ENCODE measurements at regions not wholly inside any gene's neighbourhood (a gene's known extent, or its start where the extent isn't known, plus 50 kb on each side); places are given as distances from the start of the nearest gene placed in this dataset.

DNA sequence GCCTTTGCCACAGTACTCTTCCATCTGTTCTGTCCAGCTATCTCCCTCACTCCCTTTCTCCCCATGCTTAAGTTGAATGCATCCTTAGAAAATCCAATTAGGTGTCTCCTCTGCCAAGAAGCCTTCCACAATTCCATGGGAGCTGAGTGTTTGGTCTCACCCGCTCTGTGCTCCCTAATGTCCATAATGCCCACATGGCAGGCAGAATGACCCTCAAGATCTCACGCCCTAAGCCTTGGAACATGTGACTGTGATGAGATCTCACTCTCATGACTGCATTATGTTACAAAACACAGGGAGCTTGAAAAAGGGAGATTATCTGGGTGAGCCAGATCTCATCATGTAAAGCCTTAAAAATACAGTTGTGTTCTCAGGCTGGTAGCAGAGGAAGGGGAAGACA is 229.4 kb downstream of the OMA1 start:
- no peak for DNase-seq (ENCODE audit: insufficient read length, low spot score)

DNA sequence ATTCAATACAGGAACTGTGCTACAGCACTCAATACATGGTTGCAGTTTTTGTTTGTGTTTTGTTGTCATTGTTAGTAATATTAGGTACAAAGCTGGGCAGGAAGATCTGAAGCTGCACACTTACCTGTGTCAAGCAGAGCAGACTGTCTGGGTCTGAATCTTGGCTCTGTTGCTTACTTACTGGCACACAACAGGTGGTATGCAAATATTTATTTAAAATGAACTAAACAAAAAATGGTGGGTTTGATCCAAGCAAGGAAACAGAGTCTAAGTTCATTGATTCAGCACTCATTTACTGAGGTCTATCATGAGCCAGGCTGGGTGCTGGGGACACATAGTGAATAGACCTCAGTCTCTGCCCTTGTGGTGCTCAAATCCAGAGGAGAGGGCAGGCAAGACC is 230.4 kb downstream of the OMA1 start:
- FAIRE-seq (no peak), DNase-seq (ENCODE audit: insufficient read length, low spot score) (no peak)
- TF ChIP-seq SPI1 (IDR thresholded peaks at IDR 0.05; ENCODE audit: low read depth, low read length) = no peak

More for the DNA sequence above, 229.4 kb downstream of the OMA1 start:
- FAIRE-seq = no peak
- TF ChIP-seq POU2F2 (IDR thresholded peaks at IDR 0.05; ENCODE audit: low read depth, low read length) (no peak), TAF1 (IDR thresholded peaks at IDR 0.05; ENCODE audit: low read depth, low read length) (no peak), SPI1 (IDR thresholded peaks at IDR 0.05; ENCODE audit: low read depth, low read length) (no peak), POLR2AphosphoS5 (IDR thresholded peaks at IDR 0.05; ENCODE audit: low read depth, low read length) (no peak), POLR2A (IDR thresholded peaks at IDR 0.05; ENCODE audit: low read depth, low read length) (no peak), PAX5 (IDR thresholded peaks at IDR 0.05; ENCODE audit: insufficient read depth, low read length, severe bottlenecking) (no peak)

DNA sequence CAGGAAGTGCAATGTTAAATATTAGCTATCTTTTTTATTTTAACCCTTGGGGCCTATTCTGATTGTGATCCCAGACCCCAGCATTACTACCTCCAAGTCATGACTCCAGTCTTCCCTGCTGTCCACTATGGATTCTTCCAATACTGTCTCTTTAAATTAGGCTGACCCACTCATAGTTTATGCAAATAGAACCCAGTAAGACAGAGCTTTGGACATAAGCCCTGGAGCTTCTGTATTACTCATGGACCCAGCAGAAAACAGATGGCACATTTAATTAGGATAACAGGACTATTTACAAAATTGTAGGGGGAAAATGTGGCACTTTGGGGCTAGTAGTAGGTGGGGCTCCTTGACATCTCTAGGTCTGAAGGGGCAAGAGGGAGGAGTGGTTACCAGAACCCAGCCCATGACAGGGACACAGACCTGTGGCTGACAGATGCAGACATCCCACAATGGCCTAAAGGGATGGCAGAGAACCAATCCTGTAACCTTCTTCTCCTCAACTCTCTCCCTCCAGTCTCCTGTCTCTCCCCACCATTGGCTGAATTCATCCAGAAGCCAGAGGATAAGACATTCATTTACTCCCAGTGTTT is 233.5 kb downstream of the OMA1 start:
- TF ChIP-seq TAF1 (IDR thresholded peaks at IDR 0.05; ENCODE audit: low read depth, low read length) = no peak
- TF ChIP-seq POU2F2 (IDR thresholded peaks at IDR 0.05; ENCODE audit: low read depth, low read length) = no peak
- TF ChIP-seq POLR2AphosphoS5 (IDR thresholded peaks at IDR 0.05; ENCODE audit: low read depth, low read length) = no peak
- TF ChIP-seq SPI1 (IDR thresholded peaks at IDR 0.05; ENCODE audit: low read depth, low read length) = no peak
- TF ChIP-seq POLR2A (IDR thresholded peaks at IDR 0.05; ENCODE audit: low read depth, low read length) = no peak
- no peak for TF ChIP-seq PAX5 (IDR thresholded peaks at IDR 0.05; ENCODE audit: insufficient read depth, low read length, severe bottlenecking)
- DNase-seq (ENCODE audit: insufficient read length, low spot score) (no peak), FAIRE-seq (no peak)

DNA sequence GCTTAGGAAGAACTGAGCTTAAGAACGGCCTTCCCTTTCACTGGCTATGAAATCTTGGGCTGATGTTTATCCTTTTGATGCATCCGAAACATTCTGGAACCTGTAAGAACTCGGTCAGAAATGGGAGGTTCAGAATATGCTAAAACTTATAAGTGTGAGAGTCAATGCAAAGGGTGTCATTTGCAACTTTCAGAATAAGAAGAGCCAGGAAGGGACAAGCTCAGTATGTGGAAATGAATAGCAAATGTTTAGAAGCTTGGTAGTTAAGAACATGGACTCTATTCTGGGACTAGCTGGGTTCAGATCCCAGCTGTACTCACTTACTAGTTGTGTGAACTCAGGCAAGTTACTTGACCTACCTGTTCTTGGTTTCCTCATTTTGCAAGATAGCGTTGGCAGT is 234.1 kb downstream of the OMA1 start:
- no peak for TF ChIP-seq POU2F2 (IDR thresholded peaks at IDR 0.05; ENCODE audit: low read depth, low read length)
- TF ChIP-seq TAF1 (IDR thresholded peaks at IDR 0.05; ENCODE audit: low read depth, low read length) = no peak
- TF ChIP-seq POLR2A (IDR thresholded peaks at IDR 0.05; ENCODE audit: low read depth, low read length) = no peak
- FAIRE-seq (no peak), DNase-seq (ENCODE audit: insufficient read length, low spot score) (no peak)

DNA sequence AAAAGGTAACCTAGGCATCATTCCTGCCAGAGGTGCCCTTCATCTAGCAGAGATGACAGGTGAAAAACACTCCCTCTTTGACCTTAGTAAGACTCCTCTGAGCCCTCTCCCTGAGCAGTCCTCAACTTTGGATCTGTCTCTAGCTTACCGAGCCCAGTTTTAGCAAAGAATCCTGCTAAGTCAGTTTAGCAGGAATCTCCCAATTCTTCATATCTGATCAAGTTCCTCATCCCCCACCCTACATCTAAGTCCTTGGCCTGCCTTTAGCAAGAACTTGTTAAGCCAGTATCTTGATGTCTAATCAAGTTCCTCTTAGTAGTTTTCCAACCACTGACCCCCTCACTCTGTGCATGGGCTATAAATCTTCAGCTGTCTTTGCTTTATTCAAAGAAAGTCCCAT is 235.6 kb downstream of the OMA1 start:
- DNase-seq (ENCODE audit: insufficient read length, low spot score) = no peak
- TF ChIP-seq TAF1 (IDR thresholded peaks at IDR 0.05; ENCODE audit: low read depth, low read length) = no peak
- TF ChIP-seq POLR2AphosphoS5 (IDR thresholded peaks at IDR 0.05; ENCODE audit: low read depth, low read length) = no peak
- TF ChIP-seq SPI1 (IDR thresholded peaks at IDR 0.05; ENCODE audit: low read depth, low read length) = no peak
- no peak for TF ChIP-seq PAX5 (IDR thresholded peaks at IDR 0.05; ENCODE audit: insufficient read depth, low read length, severe bottlenecking)
- no peak for TF ChIP-seq POU2F2 (IDR thresholded peaks at IDR 0.05; ENCODE audit: low read depth, low read length)
- TF ChIP-seq POLR2A (IDR thresholded peaks at IDR 0.05; ENCODE audit: low read depth, low read length) = no peak
- FAIRE-seq = no peak

DNA sequence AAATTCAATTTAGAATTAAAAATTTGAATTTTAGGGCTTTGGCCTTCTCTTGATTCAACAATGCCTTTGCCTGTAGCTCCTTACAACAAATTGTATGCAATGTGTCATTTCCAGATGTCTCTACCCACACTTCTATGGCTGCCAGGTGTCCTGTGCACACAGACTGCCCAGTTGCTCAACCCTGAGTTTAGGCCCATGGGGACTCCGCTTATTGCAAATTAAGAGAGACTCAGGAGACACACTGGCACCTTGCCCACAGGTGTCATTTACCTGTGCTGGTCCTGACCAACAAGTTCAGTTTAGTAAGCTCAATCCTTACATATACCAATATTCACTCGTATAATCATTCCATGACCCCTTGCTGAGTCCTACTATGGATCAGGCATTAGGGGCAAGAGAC is 236.1 kb downstream of the OMA1 start:
- TF ChIP-seq POLR2AphosphoS5 (IDR thresholded peaks at IDR 0.05; ENCODE audit: low read depth, low read length) (no peak), PAX5 (IDR thresholded peaks at IDR 0.05; ENCODE audit: insufficient read depth, low read length, severe bottlenecking) (no peak), POU2F2 (IDR thresholded peaks at IDR 0.05; ENCODE audit: low read depth, low read length) (no peak), TAF1 (IDR thresholded peaks at IDR 0.05; ENCODE audit: low read depth, low read length) (no peak), SPI1 (IDR thresholded peaks at IDR 0.05; ENCODE audit: low read depth, low read length) (no peak), POLR2A (IDR thresholded peaks at IDR 0.05; ENCODE audit: low read depth, low read length) (no peak)
- no peak for FAIRE-seq
- no peak for DNase-seq (ENCODE audit: insufficient read length, low spot score)

DNA sequence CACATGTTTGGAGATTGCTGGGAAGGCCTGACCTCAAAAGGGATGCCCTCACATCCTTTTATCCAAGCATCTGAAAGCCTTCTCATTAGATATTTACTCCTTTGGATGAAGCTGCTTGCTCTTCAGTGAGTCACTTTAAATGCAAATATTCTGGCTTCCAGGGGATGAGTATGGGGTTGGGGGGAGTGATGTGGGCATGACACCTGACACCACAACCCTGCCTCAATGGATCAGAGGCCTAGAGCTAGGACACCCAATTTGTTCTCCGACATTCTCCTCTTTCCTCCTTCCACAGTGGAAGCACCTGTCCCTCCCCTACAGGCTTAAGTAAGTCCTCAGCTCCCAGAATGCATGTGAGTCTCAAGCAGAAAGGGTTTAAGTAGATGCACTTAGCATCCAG is 238.3 kb downstream of the OMA1 start:
- TF ChIP-seq POU2F2 (IDR thresholded peaks at IDR 0.05; ENCODE audit: low read depth, low read length) = no peak
- TF ChIP-seq POLR2AphosphoS5 (IDR thresholded peaks at IDR 0.05; ENCODE audit: low read depth, low read length) = no peak
- no peak for TF ChIP-seq POLR2A (IDR thresholded peaks at IDR 0.05; ENCODE audit: low read depth, low read length)
- TF ChIP-seq TAF1 (IDR thresholded peaks at IDR 0.05; ENCODE audit: low read depth, low read length) = no peak
- TF ChIP-seq PAX5 (IDR thresholded peaks at IDR 0.05; ENCODE audit: insufficient read depth, low read length, severe bottlenecking) = no peak
- no peak for TF ChIP-seq SPI1 (IDR thresholded peaks at IDR 0.05; ENCODE audit: low read depth, low read length)
- DNase-seq (ENCODE audit: insufficient read length, low spot score) (no peak), FAIRE-seq (no peak)

DNA sequence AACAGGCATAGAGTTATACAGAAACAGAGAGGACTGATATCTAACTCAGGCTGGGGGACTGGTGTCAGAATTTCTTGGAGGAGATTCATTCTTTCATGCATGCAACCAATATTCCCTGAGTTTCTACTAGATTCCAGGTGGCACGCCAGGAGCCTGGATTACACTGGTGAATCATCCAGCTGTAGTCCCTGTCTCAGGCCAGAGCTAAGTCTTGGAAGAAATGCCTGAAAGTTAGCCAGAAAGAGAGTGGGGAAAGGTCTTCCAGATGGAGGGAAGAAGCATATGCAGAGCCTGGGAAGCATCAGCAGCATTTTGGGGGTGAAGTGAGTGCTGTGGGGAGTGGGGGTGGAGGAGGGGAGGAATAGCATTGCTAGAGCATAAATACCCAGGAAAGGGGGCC is 239.1 kb downstream of the OMA1 start:
- no peak for FAIRE-seq
- TF ChIP-seq TAF1 (IDR thresholded peaks at IDR 0.05; ENCODE audit: low read depth, low read length) = no peak
- no peak for TF ChIP-seq PAX5 (IDR thresholded peaks at IDR 0.05; ENCODE audit: insufficient read depth, low read length, severe bottlenecking)
- no peak for TF ChIP-seq POU2F2 (IDR thresholded peaks at IDR 0.05; ENCODE audit: low read depth, low read length)
- no peak for TF ChIP-seq POLR2A (IDR thresholded peaks at IDR 0.05; ENCODE audit: low read depth, low read length)
- TF ChIP-seq SPI1 (IDR thresholded peaks at IDR 0.05; ENCODE audit: low read depth, low read length) = no peak
- TF ChIP-seq POLR2AphosphoS5 (IDR thresholded peaks at IDR 0.05; ENCODE audit: low read depth, low read length) = no peak
- DNase-seq (ENCODE audit: insufficient read length, low spot score) = no peak

DNA sequence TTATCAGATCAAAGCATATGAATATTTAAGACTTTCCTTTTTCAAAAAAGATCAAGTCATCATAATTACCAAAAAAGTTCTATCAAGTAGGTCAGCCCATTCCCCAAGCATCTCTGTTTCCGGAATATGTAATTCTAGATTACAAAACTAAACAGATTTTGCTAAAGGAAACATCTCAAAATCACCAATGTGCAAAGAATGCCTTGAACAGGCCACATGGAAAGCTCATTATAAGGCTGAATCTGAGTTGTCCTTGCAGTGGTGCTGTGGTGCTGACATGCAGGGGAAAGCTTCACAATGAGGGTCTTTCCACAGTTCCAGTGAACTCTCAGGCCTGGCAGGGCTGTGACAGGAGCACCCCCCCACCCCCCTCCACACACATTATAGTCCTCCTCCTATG is 240.9 kb downstream of the OMA1 start:
- FAIRE-seq (no peak), DNase-seq (ENCODE audit: insufficient read length, low spot score) (no peak)
- TF ChIP-seq POLR2A (IDR thresholded peaks at IDR 0.05; ENCODE audit: low read depth, low read length) (no peak), POU2F2 (IDR thresholded peaks at IDR 0.05; ENCODE audit: low read depth, low read length) (no peak), POLR2AphosphoS5 (IDR thresholded peaks at IDR 0.05; ENCODE audit: low read depth, low read length) (no peak), PAX5 (IDR thresholded peaks at IDR 0.05; ENCODE audit: insufficient read depth, low read length, severe bottlenecking) (no peak)

DNA sequence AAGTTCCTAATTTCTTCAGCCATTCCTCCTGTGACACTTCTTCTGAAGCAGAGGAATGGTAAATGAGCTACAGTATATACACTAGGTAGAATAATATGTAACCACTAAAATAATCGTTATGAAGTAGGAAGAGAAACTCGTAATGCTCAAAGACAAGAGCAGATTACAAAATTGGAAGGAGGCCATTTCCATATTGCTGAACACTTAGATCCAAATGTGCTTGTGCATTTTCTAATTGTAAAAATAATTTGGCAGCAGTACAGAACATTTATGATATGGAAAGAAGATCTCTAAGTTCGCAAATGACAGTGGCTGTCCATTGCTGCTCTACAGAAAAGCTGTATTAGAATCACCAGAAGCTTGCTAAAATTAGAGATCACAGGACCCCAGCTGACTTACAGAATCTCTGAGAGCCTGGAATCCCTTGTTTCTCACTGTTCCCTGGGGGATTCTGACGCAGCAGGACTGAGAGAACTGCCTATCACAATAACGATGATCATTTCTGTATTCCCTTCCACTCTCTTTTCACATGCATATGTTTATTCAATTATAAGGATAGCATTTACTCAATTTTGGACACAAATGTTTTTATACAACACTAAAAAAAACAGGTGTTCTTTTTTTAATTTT is 242.1 kb downstream of the OMA1 start:
- DNase-seq (ENCODE audit: insufficient read length, low spot score) (no peak), FAIRE-seq (no peak)
- TF ChIP-seq POLR2A (IDR thresholded peaks at IDR 0.05; ENCODE audit: low read depth, low read length) = no peak
- no peak for TF ChIP-seq TAF1 (IDR thresholded peaks at IDR 0.05; ENCODE audit: low read depth, low read length)
- no peak for TF ChIP-seq PAX5 (IDR thresholded peaks at IDR 0.05; ENCODE audit: insufficient read depth, low read length, severe bottlenecking)
- TF ChIP-seq POU2F2 (IDR thresholded peaks at IDR 0.05; ENCODE audit: low read depth, low read length) = no peak
- TF ChIP-seq POLR2AphosphoS5 (IDR thresholded peaks at IDR 0.05; ENCODE audit: low read depth, low read length) = no peak
